ENCODE measurements at regions not wholly inside any gene's neighbourhood (a gene's known extent, or its start where the extent isn't known, plus 50 kb on each side); places are given as distances from the start of the nearest gene placed in this dataset.

DNA sequence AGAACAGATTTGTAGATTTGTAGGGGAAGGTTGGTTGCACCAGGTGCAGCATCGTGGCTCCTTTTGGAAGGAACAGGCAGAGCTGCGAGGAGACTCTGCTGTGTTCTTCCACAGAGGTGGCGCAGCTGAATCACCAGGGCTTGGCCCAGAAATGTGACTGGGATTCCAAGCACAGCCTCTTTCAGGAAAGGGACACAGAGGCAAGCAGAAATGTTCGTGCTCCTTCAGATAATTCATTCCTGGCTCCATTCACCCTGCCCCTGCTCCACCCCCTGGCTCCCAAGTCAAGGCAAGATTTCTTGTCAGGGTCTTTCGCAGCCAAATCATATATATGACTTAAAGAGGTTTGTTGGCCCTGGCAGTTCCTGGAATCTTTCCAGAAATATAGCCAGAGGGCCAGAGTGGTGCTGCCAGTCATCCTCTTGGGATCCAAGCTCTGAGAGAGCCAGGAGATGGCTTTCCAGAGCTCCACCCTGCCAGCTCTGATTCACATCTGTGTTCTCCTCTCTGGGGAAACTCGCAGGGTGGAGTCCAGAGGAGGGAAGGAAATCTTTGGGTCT is 203.9 kb upstream of the TANK start:
- TF ChIP-seq ZNF274 (IDR thresholded peaks at IDR 0.05; ENCODE audit: low read depth, low read length) = no peak
- TF ChIP-seq SUZ12 (IDR thresholded peaks at IDR 0.05; ENCODE audit: extremely low read depth, insufficient read depth, insufficient read length) = no peak
- no peak for TF ChIP-seq YY1 (IDR thresholded peaks at IDR 0.05; ENCODE audit: insufficient read depth, insufficient read length)
